NOMO-1 treated with DMSO at 0.1 percent for 48 hours (cell line): ENCODE measurements at regions not wholly inside any gene's neighbourhood (a gene's known extent, or its start where the extent isn't known, plus 50 kb on each side); places are given as distances from the start of the nearest gene placed in this dataset.

Source experiments
- DNase-seq: peaks from one replicate; lab custom pipeline; 2025; ENCODE audit not compliant: unreplicated experiment; lab: John Stamatoyannopoulos, UW

DNA sequence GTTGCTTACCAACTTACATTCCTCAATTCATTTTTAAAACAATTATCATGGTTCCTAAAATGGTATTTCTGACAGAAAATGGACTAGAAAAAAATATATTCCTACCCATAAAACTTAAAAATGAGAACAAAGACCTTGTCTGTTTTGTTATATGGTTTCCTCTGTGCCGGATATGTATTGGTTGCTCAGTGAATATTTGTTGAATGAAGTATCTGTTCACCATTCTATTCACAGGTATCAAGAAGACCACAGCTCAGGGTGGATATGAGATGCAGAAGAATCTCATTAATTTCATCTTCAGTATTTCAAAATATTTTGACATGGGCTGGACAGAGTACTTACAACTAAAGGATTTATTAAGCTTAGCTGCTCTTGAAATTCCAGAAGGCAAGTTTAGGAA, 58.1 kb downstream of the TUSC7 start:
- no peak for DNase-seq

DNA sequence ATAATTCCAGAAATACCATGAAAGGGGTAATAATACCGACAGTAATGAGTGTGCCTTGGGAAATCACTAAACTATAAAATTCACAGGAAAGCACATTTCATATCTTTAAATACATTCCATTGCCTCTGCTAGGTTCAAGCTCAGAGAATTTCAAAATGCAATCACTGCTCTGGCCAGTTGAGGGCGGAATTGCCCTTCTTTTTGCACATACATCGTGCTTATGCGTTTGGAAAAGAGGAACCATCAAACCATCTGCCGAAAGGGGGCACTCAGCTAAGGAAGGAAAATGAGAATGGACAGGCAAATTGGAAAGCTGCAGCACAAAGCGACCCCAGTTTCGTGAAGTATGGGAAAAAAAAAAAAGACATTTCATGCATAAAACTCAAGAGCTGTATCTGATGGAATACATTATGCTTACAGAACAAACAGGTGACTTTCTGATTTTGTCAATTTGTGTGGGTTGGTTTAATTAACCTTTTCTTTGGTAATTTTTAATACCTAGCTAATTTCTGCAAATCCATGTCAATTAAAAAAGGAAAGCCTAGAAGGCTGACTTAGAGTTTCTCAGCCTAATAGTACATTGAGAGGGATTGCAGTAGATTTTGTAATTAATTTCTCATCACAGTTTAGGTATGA, 61.4 kb downstream of the TUSC7 start:
- DNase-seq = peak; percentile 75

- no peak for DNase-seq
Measured at GRCh38 chr3:116776880-116777785, 67.6 kb downstream of the TUSC7 start.

DNA sequence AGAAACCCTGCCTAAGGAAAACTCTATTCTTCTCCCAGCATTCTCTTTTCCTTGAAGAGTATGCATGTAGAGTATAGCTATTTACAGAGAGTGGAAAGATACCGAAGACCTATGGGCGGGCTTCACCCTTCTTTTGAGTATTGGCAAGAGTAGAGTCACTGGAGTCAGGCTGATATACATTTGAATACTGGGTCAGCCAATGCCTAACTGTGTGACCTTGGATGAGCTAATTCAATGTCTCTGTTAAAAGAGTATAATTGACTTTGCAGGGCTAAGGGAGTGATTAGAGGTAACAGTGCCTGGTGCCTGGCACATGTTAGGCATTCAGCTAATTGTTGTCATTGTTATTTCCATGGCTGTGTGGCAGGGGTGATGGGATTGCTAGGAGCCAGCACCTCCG, 75.6 kb downstream of the TUSC7 start:
- no peak for DNase-seq

- DNase-seq = no peak
Measured at GRCh38 chr3:116802651-116803050, 93.1 kb downstream of the TUSC7 start.

DNA sequence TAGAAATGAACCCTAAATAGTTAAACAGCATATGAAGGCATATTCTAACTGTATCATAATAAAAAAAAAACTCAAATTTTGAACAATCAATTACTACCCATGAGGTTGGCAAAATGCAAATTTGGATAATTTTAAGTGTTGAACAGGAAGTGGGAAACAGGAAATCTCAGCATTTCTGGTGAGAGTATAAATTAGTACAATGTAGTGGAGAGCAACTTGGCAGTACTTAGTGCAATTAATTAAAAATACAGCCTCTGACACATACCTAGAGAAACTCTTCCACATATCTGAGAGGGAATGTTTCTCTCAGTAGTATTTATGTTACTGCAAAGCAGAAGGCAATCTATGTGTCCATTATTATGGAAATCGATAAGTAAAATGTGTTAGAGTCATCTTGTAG, 96.8 kb downstream of the TUSC7 start:
- no peak for DNase-seq

DNA sequence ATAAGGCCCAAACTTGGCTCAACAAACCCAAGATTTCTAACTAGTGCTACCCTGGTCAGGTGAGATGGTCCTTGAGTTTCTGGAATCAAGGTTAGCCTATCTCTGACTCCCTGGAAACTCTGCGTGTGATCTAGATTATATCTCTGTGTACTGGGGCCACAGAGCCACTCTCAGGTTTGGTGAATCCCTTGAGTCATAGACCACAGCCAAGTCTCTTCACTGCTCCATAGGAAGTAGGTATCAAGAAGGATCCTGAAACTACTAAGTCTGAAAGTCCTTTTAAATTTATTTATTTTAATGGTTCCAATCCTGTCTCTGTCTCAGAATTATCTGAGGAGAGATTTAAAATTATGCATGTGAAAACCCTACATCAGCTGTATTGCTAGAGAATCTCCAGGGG, 99.1 kb downstream of the TUSC7 start:
- DNase-seq = peak; percentile 77

DNA sequence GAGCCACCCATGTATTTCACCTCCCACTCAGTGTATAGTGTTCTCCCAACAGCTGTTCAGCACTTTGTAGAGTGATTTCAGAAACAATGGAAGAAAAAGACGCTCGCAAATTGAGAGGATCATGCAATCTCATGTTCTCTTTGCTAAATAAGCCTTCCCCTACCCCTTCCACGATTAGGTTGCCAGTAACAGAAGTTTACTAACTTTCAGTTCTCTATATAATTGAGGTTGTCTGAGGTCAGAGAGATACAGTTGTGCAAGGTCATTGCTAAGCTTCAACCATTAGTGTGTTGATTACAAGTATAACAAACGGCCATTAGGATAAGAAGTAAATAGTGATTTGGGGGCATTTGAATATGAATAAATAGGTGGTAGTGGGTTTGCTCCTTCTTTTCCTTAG, 99.6 kb downstream of the TUSC7 start:
- peak; percentile 96 for DNase-seq

DNA sequence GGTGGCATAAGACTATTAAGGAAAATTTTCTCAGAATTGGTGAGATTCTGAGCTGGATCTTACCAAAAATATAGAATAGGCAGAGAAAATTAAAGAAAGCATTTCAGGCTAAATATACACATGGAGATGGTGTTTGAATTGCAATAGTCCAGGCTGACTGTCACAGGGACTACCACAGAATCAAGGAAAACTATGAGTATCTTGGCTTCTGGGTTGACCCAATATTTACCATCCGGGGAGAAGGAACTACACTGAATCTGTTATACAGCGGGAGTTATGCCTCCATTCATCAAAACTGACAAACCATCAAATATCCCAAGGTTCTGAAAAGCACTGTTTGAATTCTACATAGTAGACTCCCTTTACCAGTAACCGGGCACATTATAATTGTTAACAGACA, 102.2 kb downstream of the TUSC7 start:
- DNase-seq = no peak

DNA sequence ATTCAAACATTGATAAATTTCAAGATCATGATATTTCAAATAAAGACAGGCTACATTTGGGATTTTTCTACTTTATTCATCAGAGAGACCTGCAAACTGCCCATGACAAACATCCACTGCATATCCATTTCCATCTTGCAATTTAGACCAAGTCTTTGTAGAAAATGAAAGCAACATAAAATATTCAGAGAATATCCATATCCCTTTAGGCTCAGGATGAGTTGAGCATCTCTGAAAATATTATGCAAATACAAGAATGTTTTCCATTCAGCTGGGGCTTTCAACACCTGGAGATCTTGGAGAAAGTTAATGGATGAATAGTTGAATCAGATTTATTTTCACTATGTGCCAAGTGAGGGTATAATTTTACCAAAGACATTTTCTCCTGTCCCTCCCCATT, 103.4 kb downstream of the TUSC7 start:
- no peak for DNase-seq

GRCh38 chr3:116815321-116815720, 105.7 kb downstream of the TUSC7 start:
- no peak for DNase-seq

- DNase-seq = no peak
Measured at GRCh38 chr3:116815831-116816588, 106.4 kb downstream of the TUSC7 start.

DNA sequence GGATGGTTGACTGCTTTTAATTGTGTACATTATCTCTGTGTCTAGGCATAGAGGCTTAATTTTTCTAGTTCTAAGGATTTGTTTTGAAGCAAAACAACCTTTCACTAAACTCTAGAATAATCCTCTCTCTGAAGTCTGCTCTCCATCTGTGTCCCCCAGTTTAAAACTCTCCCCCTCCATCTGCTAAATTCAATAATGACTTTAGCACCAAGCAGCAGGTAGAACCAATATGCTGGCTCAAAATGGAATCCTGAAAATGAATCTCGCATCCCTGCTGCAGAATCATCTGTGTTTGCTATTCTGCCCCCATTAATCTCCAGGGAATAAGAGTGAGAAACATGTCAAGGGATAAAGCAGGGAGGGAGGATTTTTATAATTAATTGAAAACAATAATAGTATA, 111.8 kb downstream of the TUSC7 start:
- no peak for DNase-seq

GRCh38 chr3:116824208-116824607, 114.6 kb downstream of the TUSC7 start:
- peak; percentile 94 for DNase-seq

- DNase-seq = no peak
Measured at GRCh38 chr3:116833202-116833601, 123.6 kb downstream of the TUSC7 start.

GRCh38 chr3:116834816-116835215, 125.2 kb downstream of the TUSC7 start:
- no peak for DNase-seq

GRCh38 chr3:116835658-116836057, 126.1 kb downstream of the TUSC7 start:
- no peak for DNase-seq

DNA sequence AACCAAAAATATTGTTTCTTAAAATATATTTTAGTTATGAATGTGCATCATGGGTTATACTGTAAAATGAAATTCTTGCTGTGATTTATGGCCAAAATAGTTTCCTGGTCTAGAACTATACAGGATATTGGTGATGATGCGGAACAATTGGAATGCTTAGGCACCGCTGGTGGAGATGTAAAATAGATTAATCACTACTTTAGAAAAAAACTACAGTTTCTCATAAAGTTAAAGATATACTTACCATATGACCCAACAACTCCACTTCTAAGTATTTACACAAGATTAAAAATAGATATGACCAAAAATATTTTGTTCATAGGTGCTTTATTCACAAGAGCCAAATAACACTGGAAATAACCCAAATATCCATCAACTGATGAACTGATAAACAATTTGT, 126.7 kb downstream of the TUSC7 start:
- DNase-seq = no peak

DNA sequence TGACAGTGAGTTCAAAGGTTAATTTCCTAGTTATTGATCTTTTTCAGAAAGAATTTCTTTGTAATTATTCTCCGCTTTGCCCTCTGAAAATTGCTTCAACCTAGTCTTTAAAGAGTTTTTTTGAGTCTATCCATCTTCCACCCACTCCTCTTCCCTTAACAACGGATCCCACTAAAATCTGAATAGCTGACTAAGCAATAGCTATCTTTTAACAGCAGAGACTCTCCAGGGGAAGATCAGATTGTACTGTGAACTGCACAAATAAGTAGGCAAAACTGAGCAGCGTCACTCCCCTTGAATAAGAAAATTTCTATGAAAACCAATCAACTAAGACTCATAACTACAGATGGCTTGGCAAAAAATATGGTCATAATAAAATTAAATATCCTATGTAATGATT, 127.9 kb downstream of the TUSC7 start:
- no peak for DNase-seq

DNA sequence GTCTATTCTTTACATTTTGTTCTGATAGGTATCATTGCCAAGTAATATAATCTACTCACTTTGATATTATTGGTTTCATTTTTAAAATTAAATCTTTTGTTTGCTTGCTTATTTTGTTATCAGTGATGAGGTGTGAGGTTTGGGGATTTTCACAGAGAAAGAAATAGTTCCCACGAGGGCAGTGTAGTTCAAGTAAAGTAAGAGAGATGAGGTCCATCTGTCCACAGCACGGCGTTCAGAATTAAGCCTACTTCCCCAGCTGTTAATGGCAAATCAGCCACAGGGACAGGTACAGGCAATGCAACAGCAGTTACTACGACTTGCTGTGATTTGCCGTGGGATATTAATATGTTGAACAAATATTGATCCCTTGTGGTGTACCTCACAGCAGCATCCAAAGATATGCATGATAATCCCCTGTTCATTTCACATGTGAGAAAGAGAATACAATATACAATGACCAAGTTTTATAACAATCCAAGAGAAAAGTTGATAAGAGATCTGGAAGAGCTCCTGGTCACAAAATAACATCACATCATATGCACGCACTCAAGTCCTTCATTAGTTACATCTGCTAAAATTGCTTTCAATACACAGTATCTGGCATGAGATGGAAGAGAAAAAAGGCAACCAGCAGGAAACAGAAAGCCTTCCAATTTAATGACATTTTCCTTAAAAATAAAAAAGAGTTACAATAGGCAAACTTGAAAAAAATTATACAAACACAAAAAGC, 131.6 kb downstream of the TUSC7 start:
- DNase-seq = no peak
